Endodermal cell (in vitro differentiated cells): ENCODE measurements at regions not wholly inside any gene's neighbourhood (a gene's known extent, or its start where the extent isn't known, plus 50 kb on each side); places are given as distances from the start of the nearest gene placed in this dataset.
"Not testable (repeated sequence)": the region's sequence is repeated elsewhere in the genome, so short reads cannot be mapped to it uniquely, and the experiment has no call there.

Source experiments
- DNase-seq: peaks from one replicate; pipeline ENCODE4 v3.0.0-alpha.2; 2017
- H3K27ac ChIP-seq: 2 replicates; pipeline ENCODE4 v1.5.1; 2013; ENCODE audit warnings: mild to moderate bottlenecking, low read depth, low read length, moderate library complexity
- H3K27me3 ChIP-seq: 2 replicates; pipeline ENCODE4 v1.6.1; 2013; ENCODE audit warnings: mild to moderate bottlenecking, low read length, moderate library complexity; ENCODE audit not compliant: insufficient read depth, control insufficient read depth, poor library complexity, severe bottlenecking
- H3K36me3 ChIP-seq: 2 replicates; pipeline ENCODE4 v1.7.0; 2013; ENCODE audit warnings: mild to moderate bottlenecking, low read length, moderate library complexity; ENCODE audit not compliant: control insufficient read depth, insufficient read depth
- H3K4me1 ChIP-seq: one replicate; pipeline ENCODE4 v1.7.0; 2013; ENCODE audit warnings: low read length; ENCODE audit not compliant: control insufficient read depth, insufficient read depth
- H3K4me3 ChIP-seq: 2 replicates; pipeline ENCODE4 v1.5.1; 2013; ENCODE audit warnings: mild to moderate bottlenecking, low read length, moderate library complexity
- H3K9ac ChIP-seq: 2 replicates; pipeline ENCODE4 v1.6.1; 2013; ENCODE audit warnings: mild to moderate bottlenecking, low read length, moderate library complexity; ENCODE audit not compliant: poor library complexity, severe bottlenecking; ENCODE audit errors: extremely low read depth
- H3K9me3 ChIP-seq: 2 replicates; pipeline ENCODE4 v1.6.1; 2013; ENCODE audit warnings: mild to moderate bottlenecking, low read length, moderate library complexity; ENCODE audit not compliant: control insufficient read depth
- H3K27ac Mint-ChIP-seq: 2 replicates; pipeline ENCODE4 v1.8.0; 2020; ENCODE audit warnings: mixed read lengths
- H3K27me3 Mint-ChIP-seq: 2 replicates; pipeline ENCODE4 v1.8.0; 2021; ENCODE audit warnings: mild to moderate bottlenecking, mixed read lengths; ENCODE audit not compliant: insufficient read depth
- H3K36me3 Mint-ChIP-seq: 2 replicates; pipeline ENCODE4 v1.8.0; 2020; ENCODE audit warnings: low read depth, mixed read lengths
- H3K4me1 Mint-ChIP-seq: 2 replicates; pipeline ENCODE4 v1.8.0; 2020; ENCODE audit warnings: mixed read lengths
- H3K4me3 Mint-ChIP-seq: 2 replicates; pipeline ENCODE4 v1.8.0; 2020; ENCODE audit warnings: mild to moderate bottlenecking, moderate library complexity, mixed read lengths
- H3K9me3 Mint-ChIP-seq: 2 replicates; pipeline ENCODE4 v1.8.0; 2020; ENCODE audit warnings: mild to moderate bottlenecking, mixed read lengths
- CTCF ChIP-seq: fragments of 200-600 bp; sonication (generic); conservative IDR thresholded peaks from 2 replicates; pipeline ENCODE4 v1.5.0; 2021; ENCODE audit warnings: antibody characterized with exemption, mild to moderate bottlenecking
- WGBS, 2 experiments: methylation state at CpG; one replicate each; pipeline versions ENCODE4 v1.1.5 to v1.1.7; 2013; ENCODE audit warnings: missing lambda C conversion rate in 2 of 2, mixed read lengths in 1 of 2; ENCODE audit not compliant: insufficient coverage in 1 of 2, insufficient read length in 1 of 2; 5-methylcytosine and 5-hydroxymethylcytosine counted together

GRCh38 chr3:70614111-70614510 lies 301.7 kb upstream of the MDFIC2 start:
- Mint-ChIP-seq H3K4me1 (peaks cover 3% of the 10 kb centered on the region), H3K9me3 (peaks cover 16% of the 10 kb centered on the region), H3K27me3 (no peaks in the 10 kb centered on the region), H3K36me3 (peaks cover 3% of the 10 kb centered on the region), H3K27ac (no peak overlapping the region), H3K4me3 (no peak overlapping the region)
- TF ChIP-seq CTCF, result peak; percentile 15
- Histone ChIP-seq H3K4me1 (no peaks in the 10 kb centered on the region), H3K4me3 (no peak overlapping the region), H3K9me3 (no peaks in the 10 kb centered on the region), H3K27me3 (no peaks in the 10 kb centered on the region), H3K27ac (no peak overlapping the region), H3K9ac (no peak overlapping the region), H3K36me3 (no peaks in the 10 kb centered on the region)
- no peak for DNase-seq
- WGBS, 2 experiments, result 91 to 96% methylated on average over 4 to 6 of the region's 6 CpGs

- Mint-ChIP-seq H3K27ac (no peak overlapping the region), H3K36me3 (peaks cover 3% of the 10 kb centered on the region), H3K9me3 (peaks cover 16% of the 10 kb centered on the region), H3K27me3 (no peaks in the 10 kb centered on the region), H3K4me1 (peaks cover 3% of the 10 kb centered on the region), H3K4me3 (no peak overlapping the region)
- Histone ChIP-seq H3K9ac (no peak overlapping the region), H3K36me3 (no peaks in the 10 kb centered on the region), H3K9me3 (no peaks in the 10 kb centered on the region), H3K27ac (no peak overlapping the region), H3K4me3 (no peak overlapping the region), H3K27me3 (no peaks in the 10 kb centered on the region), H3K4me1 (no peaks in the 10 kb centered on the region)
- TF ChIP-seq CTCF, result no peak
- WGBS, 2 experiments, result 84 to 95% methylated on average over 4 to 9 of the region's 11 CpGs
- no peak for DNase-seq
Measured at GRCh38 chr3:70612920-70613319, 300.5 kb upstream of the MDFIC2 start.

GRCh38 chr3:70611667-70612277 lies 299.3 kb upstream of the MDFIC2 start:
- H3K4me1 Mint-ChIP-seq, H3K4me3 Mint-ChIP-seq, H3K36me3 Mint-ChIP-seq, H3K27me3 ChIP-seq, H3K27ac Mint-ChIP-seq, H3K9ac ChIP-seq, H3K9me3 ChIP-seq, H3K4me3 ChIP-seq, H3K4me1 ChIP-seq, DNase-seq, H3K27me3 Mint-ChIP-seq, H3K36me3 ChIP-seq, H3K27ac ChIP-seq: not testable (repeated sequence)
- H3K9me3 Mint-ChIP-seq, result peaks cover 16% of the 10 kb centered on the region
- WGBS, 2 experiments, result 87 to 95% methylated on average over 3 to 25 of the region's 25 CpGs

- peaks cover 13% of the 10 kb centered on the region for H3K9me3 Mint-ChIP-seq
- Histone ChIP-seq H3K36me3 (no peaks in the 10 kb centered on the region), H3K27ac (no peak overlapping the region), H3K4me3 (no peak overlapping the region), H3K27me3 (no peaks in the 10 kb centered on the region), H3K4me1 (peaks cover 2% of the 10 kb centered on the region), H3K9me3 (no peaks in the 10 kb centered on the region), H3K9ac (no peak overlapping the region)
- no peak overlapping the region for H3K4me3 Mint-ChIP-seq
- peaks cover under 1% of the 10 kb centered on the region for H3K4me1 Mint-ChIP-seq
- H3K27ac Mint-ChIP-seq, result no peak overlapping the region
- DNase-seq, result no peak
- H3K36me3 Mint-ChIP-seq, result no peaks in the 10 kb centered on the region
- no peaks in the 10 kb centered on the region for H3K27me3 Mint-ChIP-seq
- TF ChIP-seq CTCF, result no peak
Measured at GRCh38 chr3:70608434-70608833, 296.0 kb upstream of the MDFIC2 start.
